Gastrocnemius medialis (tissue), 4 donors: ENCODE measurements at regions not wholly inside any gene's neighbourhood (a gene's known extent, or its start where the extent isn't known, plus 50 kb on each side); places are given as distances from the start of the nearest gene placed in this dataset.

Experiments used
- ATAC-seq, 2 donors: fragments of 150-250 bp; one replicate each; pipeline ENCODE4 v1.9.1; 2016
- DNase-seq, 2 donors: peaks; one replicate each; pipeline ENCODE4 v3.0.0-alpha.2; 2019
- H3K27ac ChIP-seq, 4 donors: fragments of 200-600 bp; sonication (generic); 1 replicate in 1 of 4; 2 replicates in 3 of 4; pipeline ENCODE4 v1.5.1; 2016 to 2018; ENCODE audit warnings: mild to moderate bottlenecking in 2 of 4, moderate library complexity in 1 of 4
- H3K27me3 ChIP-seq, 3 donors: fragments of 200-600 bp; sonication (generic) in 2 of 3; 1 replicate in 1 of 3; 2 replicates in 2 of 3; pipeline versions ENCODE4 v1.5.1 to v1.6.0; 2016 to 2019; ENCODE audit warnings: mild to moderate bottlenecking in 1 of 3, moderate library complexity in 1 of 3
- H3K36me3 ChIP-seq, 2 donors: fragments of 200-600 bp; sonication (generic) in 1 of 2; one replicate each; pipeline ENCODE4 v1.5.1; 2017 to 2018
- H3K4me1 ChIP-seq, 2 donors: fragments of 200-600 bp; sonication (generic) in 1 of 2; one replicate each; pipeline ENCODE4 v1.5.1; 2016 to 2017; ENCODE audit warnings: mild to moderate bottlenecking in 2 of 2
- H3K4me3 ChIP-seq, 4 donors: fragments of 200-600 bp; sonication (generic) in 3 of 4; 1 replicate in 1 of 4; 2 replicates in 3 of 4; pipeline ENCODE4 v1.5.1; 2016 to 2019; ENCODE audit warnings: mild to moderate bottlenecking in 2 of 4
- H3K9me3 ChIP-seq, 3 donors: fragments of 200-600 bp; sonication (generic) in 2 of 3; 1 replicate in 1 of 3; 2 replicates in 2 of 3; pipeline ENCODE4 v1.5.1; 2016 to 2019
- POLR2A ChIP-seq, 2 donors: fragments of 450-650 bp; IDR thresholded peaks; one replicate each; pipeline ENCODE4 v1.6.1; 2017; ENCODE audit warnings: antibody characterized with exemption in 2 of 2, mild to moderate bottlenecking in 2 of 2, moderate library complexity in 2 of 2
- in situ Hi-C, 4 donors: fragments of 200-750 bp; cut with MboI; loops; one replicate each; pipeline versions ENCODE4 v1.15.0 to v1.8.0; 2017; ENCODE audit warnings: low sequenced_read_pairs in 4 of 4
- intact Hi-C: fragments of 100-400 bp; cut with DNase I; formaldehyde crosslinking; loops from one replicate; pipeline ENCODE4 v1.15.1; 2023; ENCODE audit warnings: low total_unique reads
- TF ChIP-seq, protein P1 (sequence below), 5 experiments: fragments of 450-650 bp in 3 of 5; fragments of 200-600 bp in 2 of 5; sonication (generic) in 2 of 5; IDR thresholded peaks in 4 of 5; conservative IDR thresholded peaks in 1 of 5; 1 replicate in 4 of 5; 2 replicates in 1 of 5; pipeline ENCODE4 v1.5.1; 2016 to 2019; ENCODE audit warnings: antibody characterized with exemption in 5 of 5, mild to moderate bottlenecking in 3 of 5, moderate library complexity in 3 of 5

DNA sequence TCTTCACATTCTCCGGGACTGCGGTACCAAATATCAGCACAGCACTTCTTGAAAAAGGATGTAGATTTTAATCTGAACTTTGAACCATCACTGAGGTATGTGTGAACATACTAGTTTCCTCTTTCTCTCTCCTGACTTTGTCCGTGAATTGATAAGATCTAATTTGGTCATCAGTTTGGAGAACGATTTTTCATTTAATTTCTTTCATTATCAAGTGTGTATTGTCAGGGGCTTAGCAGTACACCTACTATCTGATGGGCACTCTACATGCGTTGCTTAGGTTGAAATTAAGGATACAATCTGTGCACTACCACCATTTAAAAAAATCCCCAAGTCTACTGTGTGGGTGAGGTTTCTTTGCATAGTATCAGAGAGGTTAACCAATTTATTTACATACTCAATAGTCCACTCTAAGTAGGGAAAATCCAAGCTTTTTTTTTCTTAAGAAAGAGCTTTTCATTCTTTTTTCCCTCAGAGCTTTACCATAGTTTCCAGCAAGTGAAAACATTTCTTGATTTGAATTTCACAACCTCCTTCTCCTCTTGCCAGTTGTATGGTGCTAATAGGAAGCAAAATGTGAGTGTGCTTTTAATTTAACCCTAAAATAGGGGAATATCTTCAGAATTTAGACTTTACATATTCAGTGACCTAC lies 105.4 kb upstream of the ESR1 start:
- H3K27ac ChIP-seq: no peak overlapping the region
- DNase-seq (no peak), ATAC-seq (no peak)
- TF ChIP-seq, protein P1, sequence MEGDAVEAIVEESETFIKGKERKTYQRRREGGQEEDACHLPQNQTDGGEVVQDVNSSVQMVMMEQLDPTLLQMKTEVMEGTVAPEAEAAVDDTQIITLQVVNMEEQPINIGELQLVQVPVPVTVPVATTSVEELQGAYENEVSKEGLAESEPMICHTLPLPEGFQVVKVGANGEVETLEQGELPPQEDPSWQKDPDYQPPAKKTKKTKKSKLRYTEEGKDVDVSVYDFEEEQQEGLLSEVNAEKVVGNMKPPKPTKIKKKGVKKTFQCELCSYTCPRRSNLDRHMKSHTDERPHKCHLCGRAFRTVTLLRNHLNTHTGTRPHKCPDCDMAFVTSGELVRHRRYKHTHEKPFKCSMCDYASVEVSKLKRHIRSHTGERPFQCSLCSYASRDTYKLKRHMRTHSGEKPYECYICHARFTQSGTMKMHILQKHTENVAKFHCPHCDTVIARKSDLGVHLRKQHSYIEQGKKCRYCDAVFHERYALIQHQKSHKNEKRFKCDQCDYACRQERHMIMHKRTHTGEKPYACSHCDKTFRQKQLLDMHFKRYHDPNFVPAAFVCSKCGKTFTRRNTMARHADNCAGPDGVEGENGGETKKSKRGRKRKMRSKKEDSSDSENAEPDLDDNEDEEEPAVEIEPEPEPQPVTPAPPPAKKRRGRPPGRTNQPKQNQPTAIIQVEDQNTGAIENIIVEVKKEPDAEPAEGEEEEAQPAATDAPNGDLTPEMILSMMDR (IDR thresholded peaks at IDR 0.05 in 4 of 5, conservative IDR thresholded peaks at IDR 0.05 in 1 of 5): no peak
- no peak for TF ChIP-seq POLR2A (IDR thresholded peaks at IDR 0.05)
- no peaks in the 10 kb centered on the region for H3K36me3 ChIP-seq
- in situ Hi-C loops (no loop called here), intact Hi-C loops (no loop called here)
- no peaks in the 10 kb centered on the region for H3K9me3 ChIP-seq
- H3K4me1 ChIP-seq: peaks cover 0 to 12% of the 10 kb centered on the region in 2 donors
- H3K4me3 ChIP-seq: no peak overlapping the region
- H3K27me3 ChIP-seq: no peaks in the 10 kb centered on the region

DNA sequence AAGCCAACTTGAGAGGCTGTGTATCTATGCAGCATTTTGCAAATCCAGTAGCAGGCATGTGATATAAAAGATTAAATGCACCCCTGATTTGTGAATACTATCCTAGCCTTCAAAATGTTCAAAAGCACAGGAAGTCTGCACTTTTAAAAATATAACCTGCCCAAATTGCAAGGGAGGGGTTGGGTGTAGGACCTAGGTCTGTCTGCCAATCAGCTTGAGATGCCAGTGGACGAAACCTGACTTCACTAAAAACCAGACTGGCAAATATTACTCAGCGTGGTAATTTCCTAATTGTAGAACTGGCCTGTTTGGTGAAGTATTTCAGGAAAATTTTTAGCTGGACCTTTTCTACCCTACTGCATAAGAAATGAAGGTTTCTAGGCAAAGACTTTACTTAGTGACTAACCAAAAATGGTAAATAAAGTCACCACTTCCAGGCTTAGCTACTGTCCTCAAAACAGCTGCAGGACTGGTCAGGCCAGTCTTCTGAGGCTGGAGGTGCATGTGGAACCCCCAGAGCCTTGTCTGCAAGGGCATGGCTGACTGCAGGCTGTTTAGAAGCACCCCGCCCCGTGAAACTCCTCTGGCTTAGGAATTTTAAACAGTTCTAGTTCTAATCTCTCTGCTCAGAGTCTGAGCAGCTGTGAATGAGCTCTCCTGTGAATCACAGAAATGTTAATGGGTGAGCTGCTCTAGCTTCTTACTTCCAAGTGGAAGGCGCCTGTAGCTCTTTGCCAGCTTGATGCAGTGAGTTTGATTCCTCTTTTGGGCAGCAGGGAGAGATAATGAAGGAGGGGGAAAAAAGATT lies 104.4 kb upstream of the ESR1 start:
- H3K27ac ChIP-seq: no peak overlapping the region
- no peaks in the 10 kb centered on the region for H3K36me3 ChIP-seq
- in situ Hi-C loops: no loop called here

DNA sequence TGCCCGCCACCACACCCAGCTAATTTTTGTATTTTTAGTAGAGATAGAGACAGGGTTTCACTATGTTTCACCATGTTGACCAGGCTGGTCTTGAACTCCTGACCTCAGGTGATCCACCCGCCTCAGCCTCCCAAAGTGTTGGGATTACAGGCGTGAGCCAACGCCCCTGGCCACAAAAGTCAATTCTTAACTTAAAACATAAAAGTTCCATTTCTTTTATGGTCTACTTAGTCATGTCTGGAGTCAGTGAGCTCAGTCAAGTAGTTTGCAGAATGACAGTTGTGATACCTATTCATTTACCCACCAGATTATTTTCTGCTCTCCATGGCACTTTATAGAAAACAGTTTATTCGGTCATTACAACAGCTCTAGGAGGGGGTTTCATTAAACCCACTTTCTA lies 103.1 kb upstream of the ESR1 start:
- no peak for DNase-seq
- Histone ChIP-seq H3K4me3 (no peak overlapping the region), H3K9me3 (no peaks in the 10 kb centered on the region), H3K36me3 (no peaks in the 10 kb centered on the region), H3K27me3 (no peaks in the 10 kb centered on the region), H3K27ac (no peak overlapping the region), H3K4me1 (peaks cover 0 to 10% of the 10 kb centered on the region in 2 donors)
- no peak for ATAC-seq
- intact Hi-C loops (no loop called here), in situ Hi-C loops (no loop called here)
- no peak for TF ChIP-seq POLR2A (IDR thresholded peaks at IDR 0.05)
- TF ChIP-seq, protein P1 (IDR thresholded peaks at IDR 0.05 in 4 of 5, conservative IDR thresholded peaks at IDR 0.05 in 1 of 5): no peak

More for the DNA sequence above, 104.4 kb upstream of the ESR1 start:
- intact Hi-C loops: no loop called here
- Histone ChIP-seq H3K4me3 (no peak overlapping the region), H3K27me3 (no peaks in the 10 kb centered on the region), H3K4me1 (peaks cover 0 to 12% of the 10 kb centered on the region in 2 donors), H3K9me3 (no peaks in the 10 kb centered on the region)
- ATAC-seq (no peak), DNase-seq (no peak)
- no peak for TF ChIP-seq POLR2A (IDR thresholded peaks at IDR 0.05)
- TF ChIP-seq, protein P1 (IDR thresholded peaks at IDR 0.05 in 4 of 5, conservative IDR thresholded peaks at IDR 0.05 in 1 of 5): no peak

DNA sequence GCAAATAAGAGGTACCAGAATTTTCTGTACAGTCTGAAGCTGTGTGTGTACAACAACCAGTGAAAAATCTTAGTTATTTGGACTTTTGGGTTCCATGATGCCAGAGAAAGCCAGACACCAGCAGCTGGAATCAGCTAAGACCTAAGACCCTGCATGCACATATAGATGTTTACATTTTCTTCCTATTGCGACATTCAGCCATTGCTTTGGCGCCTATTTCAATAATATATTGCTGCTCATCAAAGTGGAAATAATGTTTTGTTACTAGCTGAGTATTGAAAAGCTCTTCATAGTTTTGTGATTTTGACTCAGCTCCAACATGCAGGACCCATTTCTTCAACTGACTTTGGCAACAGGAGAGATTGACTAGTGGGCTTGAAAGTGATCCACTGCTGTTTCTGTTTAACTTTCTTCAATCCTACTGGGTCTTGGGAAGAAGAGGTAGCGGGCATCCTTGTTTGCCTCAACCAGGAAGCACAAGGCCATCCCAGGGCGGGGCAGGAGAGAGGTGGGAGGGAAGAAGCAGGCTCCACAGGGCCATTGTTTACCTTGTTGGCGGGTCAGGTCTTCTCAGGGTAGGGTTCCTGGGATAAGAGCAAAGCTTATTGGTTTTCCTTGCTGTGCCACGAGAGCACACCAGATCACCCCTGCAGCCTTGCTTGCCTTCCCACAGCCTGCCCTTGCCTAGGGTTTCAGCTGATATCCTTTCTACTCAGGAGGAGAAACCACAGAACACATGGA lies 101.3 kb upstream of the ESR1 start:
- in situ Hi-C loops: no loop called here

More for the DNA sequence above, 101.3 kb upstream of the ESR1 start:
- ATAC-seq (no peak), DNase-seq (no peak)
- H3K36me3 ChIP-seq: no peaks in the 10 kb centered on the region
- no peak overlapping the region for H3K27ac ChIP-seq
- no peak for TF ChIP-seq POLR2A (IDR thresholded peaks at IDR 0.05)
- TF ChIP-seq, protein P1 (IDR thresholded peaks at IDR 0.05 in 4 of 5, conservative IDR thresholded peaks at IDR 0.05 in 1 of 5): no peak
- H3K27me3 ChIP-seq: no peaks in the 10 kb centered on the region
- H3K9me3 ChIP-seq: no peaks in the 10 kb centered on the region
- no peak overlapping the region for H3K4me3 ChIP-seq
- no peaks in the 10 kb centered on the region for H3K4me1 ChIP-seq
- intact Hi-C loops: no loop called here
